Stimulated activated CD4-positive, alpha-beta T cell treated with anti-CD3 and anti-CD28 coated beads, Interleukin-2, amount 100 ng/mL, for 48 hours (primary cell): ENCODE measurements at regions not wholly inside any gene's neighbourhood (a gene's known extent, or its start where the extent isn't known, plus 50 kb on each side); places are given as distances from the start of the nearest gene placed in this dataset.

Source experiments
- DNase-seq, 2 donors: peaks; one replicate each; pipeline ENCODE4 v3.0.0-alpha.2; 2020

GRCh38 chr9:20037699-20038098 lies 248.9 kb upstream of the SLC24A2 start:
- no peak for DNase-seq

DNA sequence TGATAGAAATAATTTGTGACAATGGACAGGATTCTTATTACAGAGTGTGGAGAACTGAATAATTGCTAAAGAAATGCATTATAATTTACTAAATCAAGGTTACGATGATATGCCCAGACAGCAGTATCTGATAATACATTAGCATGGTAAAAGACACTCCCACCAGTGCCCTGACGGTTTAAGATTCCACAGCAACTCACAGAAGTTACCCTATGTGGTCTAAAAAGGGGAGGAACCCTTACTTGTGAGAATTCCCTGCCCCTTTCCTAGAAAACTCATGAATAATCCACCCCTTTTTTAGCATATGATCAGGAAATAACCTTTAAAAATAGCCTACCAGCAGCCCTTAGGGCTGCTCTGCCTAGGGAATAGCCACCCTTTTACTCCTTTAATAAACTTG lies 244.7 kb upstream of the SLC24A2 start:
- DNase-seq: no peak

DNA sequence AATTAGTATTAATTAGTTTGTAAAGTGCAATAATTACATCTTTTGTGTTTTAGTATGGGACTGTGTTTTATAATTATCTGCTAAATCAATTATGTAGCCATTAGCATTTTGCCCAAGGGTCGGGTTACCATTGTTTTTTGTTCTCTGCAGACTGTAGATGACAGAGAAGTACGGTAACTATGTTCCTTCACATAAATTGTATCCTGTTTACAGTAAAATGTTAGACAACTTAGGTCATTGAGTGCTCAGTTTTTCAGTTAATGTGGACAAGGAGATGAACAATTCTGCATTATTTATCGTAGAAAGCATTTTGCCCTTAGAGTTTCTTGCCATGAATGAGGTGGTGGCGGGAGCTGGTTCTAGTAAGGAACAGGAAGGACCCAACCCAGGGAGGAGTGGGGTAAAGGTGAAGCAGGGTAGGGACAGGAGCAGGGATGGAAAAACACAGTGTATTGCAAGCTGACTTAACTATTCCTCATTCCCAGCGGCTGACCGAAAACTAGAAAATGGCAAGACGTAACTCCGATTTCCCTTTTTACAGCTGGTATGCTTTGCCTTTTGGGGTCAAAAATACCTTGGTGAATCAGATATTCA lies 243.7 kb upstream of the SLC24A2 start:
- DNase-seq: no peak

DNA sequence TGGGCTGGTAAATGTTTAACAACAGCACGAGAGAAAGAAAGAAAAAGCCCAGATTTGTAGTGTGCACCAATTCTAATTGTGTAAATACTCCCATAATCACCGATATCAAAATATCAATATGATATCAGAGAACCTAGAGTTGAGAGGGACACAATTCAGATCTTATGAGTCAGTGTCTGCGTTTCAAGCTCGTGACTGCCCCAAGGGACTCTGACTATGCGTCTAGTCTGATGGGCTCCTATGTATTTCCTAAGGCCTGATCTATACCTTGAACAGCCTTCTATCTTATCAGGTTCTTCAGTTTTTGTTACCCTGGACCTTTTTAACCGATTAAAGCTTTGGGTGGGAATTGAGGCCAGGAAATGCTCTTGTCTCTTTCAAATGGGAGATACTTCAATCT lies 243.0 kb upstream of the SLC24A2 start:
- no peak for DNase-seq

DNA sequence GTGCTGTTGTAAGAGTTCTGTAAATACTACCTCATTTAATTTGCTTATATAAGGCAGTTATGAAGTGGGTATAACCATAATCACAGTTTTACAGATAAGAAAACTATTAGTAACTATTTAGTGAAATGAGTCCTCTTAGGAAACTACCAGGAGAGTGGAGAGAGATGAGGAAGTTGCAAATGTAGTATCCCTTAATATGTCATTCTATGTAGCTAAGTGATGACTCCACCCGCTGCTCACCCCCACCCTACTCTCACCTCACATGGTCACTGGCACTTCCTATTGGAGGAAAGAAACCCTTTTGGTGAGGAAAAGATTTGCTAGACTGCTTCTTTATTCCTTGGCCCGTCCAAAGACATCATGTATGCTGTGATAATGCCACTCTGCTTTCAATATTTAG lies 241.8 kb upstream of the SLC24A2 start:
- no peak for DNase-seq

DNA sequence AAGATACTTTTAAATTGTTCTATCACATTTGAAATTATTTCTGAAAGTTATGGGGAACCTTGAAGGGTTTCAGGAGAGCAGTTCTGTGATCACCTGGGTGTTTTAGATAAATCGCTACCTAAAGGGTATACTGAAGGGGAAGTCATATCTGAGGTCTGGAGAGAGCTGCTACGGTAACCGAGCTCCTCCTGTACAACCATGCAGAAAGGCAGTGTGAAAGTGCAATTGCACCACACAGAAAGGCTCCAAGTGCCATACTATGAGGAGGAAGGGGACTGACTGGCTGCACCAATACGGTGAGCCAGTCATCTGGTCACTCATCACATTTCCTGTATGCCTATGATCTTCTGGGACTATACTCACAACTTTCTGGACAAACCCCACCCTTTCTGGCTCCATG lies 241.4 kb upstream of the SLC24A2 start:
- DNase-seq: no peak

DNA sequence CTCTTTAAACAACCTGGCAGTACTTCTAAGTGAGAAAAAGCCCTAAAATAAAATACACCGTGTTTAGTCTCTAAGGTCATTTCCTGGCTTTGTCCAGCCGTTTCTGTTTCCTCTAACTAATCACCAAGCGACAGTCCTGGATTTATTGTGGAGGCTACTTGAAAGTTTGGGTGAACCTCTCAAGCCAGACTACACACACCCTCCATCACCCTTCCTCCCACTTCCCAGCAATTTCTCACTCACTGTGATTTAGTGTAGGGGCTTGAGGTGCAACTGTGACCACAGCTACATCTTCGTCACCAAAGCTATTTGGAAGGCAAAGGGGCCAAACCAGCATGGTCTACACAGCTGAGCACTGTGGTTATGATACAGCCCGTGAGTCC lies 240.0 kb upstream of the SLC24A2 start:
- DNase-seq: no peak

GRCh38 chr9:20028192-20028848 lies 239.5 kb upstream of the SLC24A2 start:
- no peak for DNase-seq

- DNase-seq: no peak
These were observed 235.2 kb upstream of the SLC24A2 start for GRCh38 chr9:20023961-20024571.

- DNase-seq: no peak
These were observed 234.5 kb upstream of the SLC24A2 start for GRCh38 chr9:20023210-20023905.

DNA sequence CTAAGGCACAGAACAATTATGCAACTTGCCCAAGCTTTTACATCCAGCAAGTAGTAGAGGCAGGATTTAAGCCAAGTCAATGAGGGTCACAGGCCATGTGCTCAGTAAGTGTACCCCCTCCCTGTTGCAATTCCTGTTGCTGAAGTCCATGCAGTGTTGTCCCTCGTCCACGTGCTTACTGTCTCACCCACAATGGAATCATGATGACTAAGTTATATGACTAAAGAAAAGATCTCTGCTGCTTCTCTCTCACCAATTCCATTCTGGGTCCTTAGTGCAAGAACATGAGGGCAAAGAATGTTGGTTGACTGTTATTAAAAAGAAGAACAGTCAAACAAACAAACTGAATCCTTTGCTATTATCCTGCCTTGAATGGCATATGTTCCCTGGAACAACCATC lies 233.6 kb upstream of the SLC24A2 start:
- no peak for DNase-seq

DNA sequence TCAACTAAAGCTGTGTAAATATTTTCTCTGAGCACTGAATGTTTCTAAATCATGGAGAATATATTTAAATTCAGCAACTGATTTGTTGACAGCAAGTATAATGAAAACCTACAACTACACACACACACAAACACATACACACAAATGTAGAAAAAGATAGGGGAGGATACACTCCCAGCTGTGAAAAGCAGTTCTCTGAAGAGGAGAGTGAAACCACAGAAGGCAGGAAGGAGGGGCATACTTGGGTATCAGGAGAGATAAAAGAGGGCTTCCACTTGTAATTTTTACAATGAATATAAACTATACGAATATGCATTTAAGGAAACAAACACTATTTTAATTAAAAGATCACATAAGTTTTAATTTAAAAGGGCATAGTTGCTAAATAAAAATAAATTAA lies 227.8 kb upstream of the SLC24A2 start:
- no peak for DNase-seq

- no peak for DNase-seq
These were observed 226.6 kb upstream of the SLC24A2 start for GRCh38 chr9:20015427-20015931.

DNA sequence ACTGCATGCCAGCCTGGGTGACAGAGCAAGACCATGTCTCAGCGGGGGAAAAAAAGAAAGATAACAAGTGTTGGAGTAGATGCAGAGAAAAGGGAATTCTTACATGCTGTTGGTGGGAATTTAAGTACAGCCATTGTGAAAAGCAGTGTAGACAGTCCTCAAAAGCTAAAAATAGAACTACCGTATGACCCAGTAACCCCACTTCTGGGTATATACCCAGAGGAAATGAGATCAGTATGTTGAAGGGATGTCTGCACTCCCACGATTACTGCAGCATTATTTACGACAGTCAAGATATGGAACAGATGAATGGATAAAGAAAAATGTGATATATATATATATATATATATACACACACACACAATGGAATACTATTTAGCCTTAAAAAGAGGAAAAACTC lies 225.3 kb upstream of the SLC24A2 start:
- no peak for DNase-seq

DNA sequence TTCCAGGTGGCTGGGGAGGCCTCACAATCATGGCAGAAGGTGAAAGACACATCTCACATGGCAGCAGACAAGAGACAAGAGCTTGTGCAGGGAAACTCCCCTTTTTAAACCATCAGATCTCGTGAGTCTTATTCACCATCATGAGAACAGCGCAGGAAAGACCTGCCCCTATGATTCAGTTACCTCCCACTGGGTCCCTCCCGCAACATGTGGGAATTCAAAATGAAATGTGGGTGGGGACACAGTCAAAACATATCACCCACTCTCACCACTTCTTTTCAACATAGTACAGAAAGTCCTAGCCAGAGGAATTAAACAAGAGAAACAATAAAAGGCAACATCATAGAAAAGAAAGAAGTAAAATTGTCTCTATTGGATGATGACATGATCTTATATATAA lies 223.4 kb upstream of the SLC24A2 start:
- DNase-seq: no peak

- no peak for DNase-seq
These were observed 220.8 kb upstream of the SLC24A2 start for GRCh38 chr9:20009606-20010005.

- no peak for DNase-seq
These were observed 213.2 kb upstream of the SLC24A2 start for GRCh38 chr9:20002011-20002410.

- no peak for DNase-seq
These were observed 212.2 kb upstream of the SLC24A2 start for GRCh38 chr9:20001058-20001457.

GRCh38 chr9:19999491-20000057 lies 210.7 kb upstream of the SLC24A2 start:
- DNase-seq: peak; percentile 49 to 58

GRCh38 chr9:19998823-19999455 lies 210.1 kb upstream of the SLC24A2 start:
- DNase-seq: no peak

GRCh38 chr9:19998153-19998552 lies 209.3 kb upstream of the SLC24A2 start:
- DNase-seq: no peak

DNA sequence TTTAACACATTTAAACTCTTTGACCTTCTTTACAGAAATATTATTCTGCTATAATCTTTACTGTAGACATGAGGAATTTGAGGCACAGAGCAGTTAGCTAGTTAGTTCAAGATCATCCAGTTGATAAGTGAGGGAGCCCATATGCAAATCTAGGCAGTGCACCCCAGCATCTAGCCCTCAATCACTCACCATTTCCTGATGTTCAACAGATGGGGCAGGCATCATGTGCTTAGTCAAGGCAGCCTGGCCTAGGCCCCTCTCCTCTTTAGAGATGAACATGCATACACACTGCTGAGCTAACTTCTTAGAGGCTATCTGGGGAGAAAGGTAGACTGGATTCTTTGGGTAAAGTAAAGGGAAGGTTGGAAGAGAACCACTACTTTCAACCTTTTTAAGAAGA lies 206.8 kb upstream of the SLC24A2 start:
- DNase-seq: no peak

- DNase-seq: no peak
These were observed 205.5 kb upstream of the SLC24A2 start for GRCh38 chr9:19994296-19994695.
